ENCODE measurements at regions not wholly inside any gene's neighbourhood (a gene's known extent, or its start where the extent isn't known, plus 50 kb on each side); places are given as distances from the start of the nearest gene placed in this dataset.

DNA sequence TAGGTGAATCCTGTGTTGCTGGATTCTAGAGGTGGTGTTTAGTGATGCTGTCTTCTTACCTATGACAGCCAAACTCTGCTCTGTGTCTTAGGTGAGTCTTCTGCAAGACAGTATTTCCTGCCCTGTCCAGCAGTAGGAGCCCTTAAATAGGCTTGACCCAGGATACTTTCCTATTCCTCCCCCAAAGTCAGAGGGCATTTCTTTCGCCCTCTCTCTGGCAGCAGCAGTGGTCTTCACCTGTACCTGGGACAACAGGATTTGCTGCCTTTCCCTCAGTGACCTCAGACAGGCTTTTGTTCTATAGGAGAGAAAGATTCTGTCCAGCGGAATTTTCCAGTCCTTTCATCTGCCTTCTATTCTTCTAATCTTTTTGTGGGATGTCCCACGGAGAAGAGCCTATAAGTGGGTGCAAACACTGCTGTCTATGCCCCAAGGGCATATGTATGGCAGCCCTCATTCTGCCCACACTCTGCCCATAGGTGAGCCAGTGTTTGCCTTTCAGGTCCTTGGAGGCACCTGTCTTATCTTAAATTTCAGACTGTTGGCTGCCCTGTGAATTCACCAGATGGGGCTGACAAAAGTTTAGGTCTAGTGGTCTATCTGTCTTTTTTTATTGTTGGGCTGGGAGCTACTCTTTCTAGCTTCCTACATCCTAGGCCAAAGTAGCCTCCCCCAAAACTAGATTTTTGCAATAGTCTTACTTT, 177.3 kb upstream of the SPOPL start:
- CTCF ChIA-PET, result no interaction called here
- Histone ChIP-seq H3K9me3 (ENCODE audit: low read depth, low read length, poor library complexity, severe bottlenecking) (no peaks in the 10 kb centered on the region), H3K27ac (ENCODE audit: low read depth, low read length, poor library complexity, severe bottlenecking) (no peak overlapping the region), H3K27me3 (replicated peaks; ENCODE audit: insufficient read depth, low read depth, low read length, poor library complexity) (no peaks in the 10 kb centered on the region), H3K4me3 (ENCODE audit: low read depth, low read length, poor library complexity, severe bottlenecking) (no peak overlapping the region), H3K4me1 (ENCODE audit: insufficient read depth, low read length, poor library complexity, severe bottlenecking) (no peaks in the 10 kb centered on the region), H3K36me3 (ENCODE audit: insufficient read depth, low read length, poor library complexity, severe bottlenecking) (no peaks in the 10 kb centered on the region)
- DNase-seq (ENCODE audit: low spot score), result no peak
- no TSS peak for BruUV-seq (replicated peaks)
- no peak for TF ChIP-seq EZH2 (IDR thresholded peaks at IDR 0.05; ENCODE audit: borderline replicate concordance, low read depth, low read length, poor library complexity, severe bottlenecking)
- TF ChIP-seq, protein P1, sequence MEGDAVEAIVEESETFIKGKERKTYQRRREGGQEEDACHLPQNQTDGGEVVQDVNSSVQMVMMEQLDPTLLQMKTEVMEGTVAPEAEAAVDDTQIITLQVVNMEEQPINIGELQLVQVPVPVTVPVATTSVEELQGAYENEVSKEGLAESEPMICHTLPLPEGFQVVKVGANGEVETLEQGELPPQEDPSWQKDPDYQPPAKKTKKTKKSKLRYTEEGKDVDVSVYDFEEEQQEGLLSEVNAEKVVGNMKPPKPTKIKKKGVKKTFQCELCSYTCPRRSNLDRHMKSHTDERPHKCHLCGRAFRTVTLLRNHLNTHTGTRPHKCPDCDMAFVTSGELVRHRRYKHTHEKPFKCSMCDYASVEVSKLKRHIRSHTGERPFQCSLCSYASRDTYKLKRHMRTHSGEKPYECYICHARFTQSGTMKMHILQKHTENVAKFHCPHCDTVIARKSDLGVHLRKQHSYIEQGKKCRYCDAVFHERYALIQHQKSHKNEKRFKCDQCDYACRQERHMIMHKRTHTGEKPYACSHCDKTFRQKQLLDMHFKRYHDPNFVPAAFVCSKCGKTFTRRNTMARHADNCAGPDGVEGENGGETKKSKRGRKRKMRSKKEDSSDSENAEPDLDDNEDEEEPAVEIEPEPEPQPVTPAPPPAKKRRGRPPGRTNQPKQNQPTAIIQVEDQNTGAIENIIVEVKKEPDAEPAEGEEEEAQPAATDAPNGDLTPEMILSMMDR (conservative IDR thresholded peaks at IDR 0.05; ENCODE audit: low read depth, low read length), result no peak
- intact Hi-C loops (cut with micrococcal nuclease; ENCODE audit: unreplicated experiment), result no loop called here
- POLR2A ChIA-PET (ENCODE audit: low non-redundant PET), result no interaction called here

- intact Hi-C loops (cut with micrococcal nuclease; ENCODE audit: unreplicated experiment), result no loop called here
- POLR2A ChIA-PET (ENCODE audit: low non-redundant PET), result no interaction called here
- H3K4me1 ChIP-seq (ENCODE audit: insufficient read depth, low read length, poor library complexity, severe bottlenecking), result no peaks in the 10 kb centered on the region
- CTCF ChIA-PET, result no interaction called here
- no peak for DNase-seq (ENCODE audit: low spot score)
- no peaks in the 10 kb centered on the region for H3K27me3 ChIP-seq (replicated peaks; ENCODE audit: insufficient read depth, low read depth, low read length, poor library complexity)
- no peaks in the 10 kb centered on the region for H3K36me3 ChIP-seq (ENCODE audit: insufficient read depth, low read length, poor library complexity, severe bottlenecking)
- H3K27ac ChIP-seq (ENCODE audit: low read depth, low read length, poor library complexity, severe bottlenecking), result no peak overlapping the region
- no TSS peak for BruUV-seq (replicated peaks)
- no peak overlapping the region for H3K4me3 ChIP-seq (ENCODE audit: low read depth, low read length, poor library complexity, severe bottlenecking)
- TF ChIP-seq, protein P1 (conservative IDR thresholded peaks at IDR 0.05; ENCODE audit: low read depth, low read length), result no peak
- no peak for TF ChIP-seq EZH2 (IDR thresholded peaks at IDR 0.05; ENCODE audit: borderline replicate concordance, low read depth, low read length, poor library complexity, severe bottlenecking)
- no peaks in the 10 kb centered on the region for H3K9me3 ChIP-seq (ENCODE audit: low read depth, low read length, poor library complexity, severe bottlenecking)
Measured at GRCh38 chr2:138327967-138328366, 173.6 kb upstream of the SPOPL start.

GRCh38 chr2:138329162-138329561, 172.4 kb upstream of the SPOPL start:
- ChIA-PET POLR2A (ENCODE audit: low non-redundant PET) (no interaction called here), CTCF (interaction anchor here (0.5 kb wide), 1 partner anchor 57 kb away, joined by 4 read pairs; no protein-coding TSS in a partner anchor)
- Histone ChIP-seq H3K9me3 (ENCODE audit: low read depth, low read length, poor library complexity, severe bottlenecking) (no peaks in the 10 kb centered on the region), H3K4me3 (ENCODE audit: low read depth, low read length, poor library complexity, severe bottlenecking) (no peak overlapping the region), H3K4me1 (ENCODE audit: insufficient read depth, low read length, poor library complexity, severe bottlenecking) (no peaks in the 10 kb centered on the region), H3K27ac (ENCODE audit: low read depth, low read length, poor library complexity, severe bottlenecking) (no peak overlapping the region), H3K27me3 (replicated peaks; ENCODE audit: insufficient read depth, low read depth, low read length, poor library complexity) (no peaks in the 10 kb centered on the region), H3K36me3 (ENCODE audit: insufficient read depth, low read length, poor library complexity, severe bottlenecking) (no peaks in the 10 kb centered on the region)
- DNase-seq (ENCODE audit: low spot score), result no peak
- no peak for TF ChIP-seq EZH2 (IDR thresholded peaks at IDR 0.05; ENCODE audit: borderline replicate concordance, low read depth, low read length, poor library complexity, severe bottlenecking)
- TF ChIP-seq, protein P1 (conservative IDR thresholded peaks at IDR 0.05; ENCODE audit: low read depth, low read length), result no peak
- no TSS peak for BruUV-seq (replicated peaks)
- intact Hi-C loops (cut with micrococcal nuclease; ENCODE audit: unreplicated experiment), result no loop called here
